ENCODE measurements at regions not wholly inside any gene's neighbourhood (a gene's known extent, or its start where the extent isn't known, plus 50 kb on each side); places are given as distances from the start of the nearest gene placed in this dataset.

GRCh38 chr6:34642427-34642826 lies 54.1 kb downstream of the ILRUN start:
- TF ChIP-seq CTCF (IDR thresholded peaks at IDR 0.05; ENCODE audit: extremely low read depth in 1 of 2, insufficient read depth in 1 of 2, low read depth in 1 of 2, low read length in 2 of 2) (no peak), POLR2AphosphoS5 (IDR thresholded peaks at IDR 0.05; ENCODE audit: insufficient read depth, low read depth, low read length) (no peak), POLR2A (IDR thresholded peaks at IDR 0.05; ENCODE audit: low read depth, low read length) (no peak), FOS (IDR thresholded peaks at IDR 0.05; ENCODE audit: borderline replicate concordance, insufficient read depth, low read length) (no peak), EZH2 (IDR thresholded peaks at IDR 0.05; ENCODE audit: borderline replicate concordance, low read depth, low read length, severe bottlenecking) (no peak), GATA2 (IDR thresholded peaks at IDR 0.05; ENCODE audit: insufficient read depth, insufficient read length, low read depth, low read length) (no peak)

Data from endothelial cell of umbilical vein (primary cell).